ENCODE measurements at regions not wholly inside any gene's neighbourhood (a gene's known extent, or its start where the extent isn't known, plus 50 kb on each side); places are given as distances from the start of the nearest gene placed in this dataset.
A peak's percentile ranks its signal among the peaks of the same experiment; 100 is the strongest.

- DNase-seq, result no peak
Measured at GRCh38 chr17:77421630-77421972, 280.8 kb downstream of the SEC14L1 start.

- DNase-seq, result no peak
Measured at GRCh38 chr17:77422104-77422747, 281.5 kb downstream of the SEC14L1 start.

- no peak for DNase-seq
Measured at GRCh38 chr17:77422748-77423113, 282.0 kb downstream of the SEC14L1 start.

- DNase-seq, result peak; percentile 95
Measured at GRCh38 chr17:77423589-77424451, 283.1 kb downstream of the SEC14L1 start.

- DNase-seq, result peak; percentile 88
Measured at GRCh38 chr17:77424585-77425344, 284.0 kb downstream of the SEC14L1 start.

GRCh38 chr17:77425348-77425747 is 284.6 kb downstream of the SEC14L1 start:
- DNase-seq, result no peak

- DNase-seq, result peak; percentile 71
Measured at GRCh38 chr17:77425791-77426641, 285.2 kb downstream of the SEC14L1 start.

GRCh38 chr17:77426676-77427386 is 286.1 kb downstream of the SEC14L1 start:
- no peak for DNase-seq

- DNase-seq, result peak; percentile 77
Measured at GRCh38 chr17:77427391-77427991, 286.7 kb downstream of the SEC14L1 start.

- no peak for DNase-seq
Measured at GRCh38 chr17:77428020-77428748, 287.4 kb downstream of the SEC14L1 start.

GRCh38 chr17:77428749-77429368 is 288.1 kb downstream of the SEC14L1 start:
- no peak for DNase-seq

- DNase-seq, result no peak
Measured at GRCh38 chr17:77429369-77429968, 288.7 kb downstream of the SEC14L1 start.

GRCh38 chr17:77429969-77430752 is 289.4 kb downstream of the SEC14L1 start:
- peak; percentile 98 for DNase-seq

GRCh38 chr17:77432034-77432661 is 291.4 kb downstream of the SEC14L1 start:
- no peak for DNase-seq

GRCh38 chr17:77432742-77433141 is 292.0 kb downstream of the SEC14L1 start:
- DNase-seq, result no peak

GRCh38 chr17:77433385-77434135 is 292.8 kb downstream of the SEC14L1 start:
- DNase-seq, result peak; percentile 85
